ENCODE measurements at regions not wholly inside any gene's neighbourhood (a gene's known extent, or its start where the extent isn't known, plus 50 kb on each side); places are given as distances from the start of the nearest gene placed in this dataset.
"Not testable (repeated sequence)": the region's sequence is repeated elsewhere in the genome, so short reads cannot be mapped to it uniquely, and the experiment has no call there.

DNA sequence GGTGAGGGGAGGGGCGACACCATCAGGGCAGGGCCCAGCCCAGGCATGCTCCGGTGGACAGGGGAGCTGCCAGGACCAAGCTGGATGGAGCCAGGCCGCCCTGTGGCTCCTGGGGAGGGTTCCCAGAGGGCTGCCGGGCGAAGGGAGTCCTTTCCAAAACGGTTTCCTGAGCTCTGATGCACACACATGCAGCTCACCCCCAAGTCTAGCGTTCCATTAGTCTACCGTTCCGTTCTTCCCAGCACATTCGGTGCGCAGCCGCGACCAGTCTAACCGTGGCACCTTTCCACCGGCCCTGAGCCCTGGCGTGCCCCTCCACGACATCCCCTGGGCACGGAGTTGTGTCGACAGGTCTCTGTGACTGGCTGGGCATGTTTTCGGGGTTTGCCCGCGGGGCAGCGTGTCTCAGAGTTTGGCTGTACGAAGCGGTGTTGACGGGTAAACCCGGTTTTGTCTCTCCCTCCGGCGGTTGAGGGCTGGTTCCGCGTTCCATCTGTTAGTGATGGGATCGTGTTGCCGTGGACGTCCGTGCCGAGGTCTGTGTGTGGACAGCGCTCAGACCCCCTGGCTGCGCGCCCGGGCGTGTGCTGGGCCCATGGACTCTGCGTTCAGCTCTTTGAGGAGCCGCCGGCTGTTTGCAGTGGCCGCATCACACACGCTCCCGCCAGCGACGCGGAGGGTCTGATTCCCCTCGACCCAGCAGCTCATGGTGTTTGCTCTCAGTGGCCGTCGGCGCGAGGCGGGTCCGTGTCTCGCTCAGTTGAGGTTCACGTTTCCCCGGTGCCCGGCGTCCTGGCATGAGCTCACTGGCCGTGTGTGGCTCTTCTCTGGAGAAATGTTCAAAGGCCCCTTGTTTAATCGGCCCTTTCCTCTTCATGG, 121.2 kb downstream of the IGLL1 start (continued):
- TF ChIP-seq RNF2 (IDR thresholded peaks at IDR 0.05; ENCODE audit: borderline replicate concordance, low read depth): no peak
- no peak for TF ChIP-seq FOSL2 (IDR thresholded peaks at IDR 0.05)
- TF ChIP-seq FOSL2 (CRISPR knock-in tag; IDR thresholded peaks at IDR 0.05): no peak
- TF ChIP-seq MAZ (IDR thresholded peaks at IDR 0.05; ENCODE audit: borderline replicate concordance, low read depth, low read length): no peak
- TF ChIP-seq HOXA7 (CRISPR knock-in tag; IDR thresholded peaks at IDR 0.05): no peak
- TF ChIP-seq FOXS1 (CRISPR knock-in tag; IDR thresholded peaks at IDR 0.05): no peak
- TF ChIP-seq EP300 (IDR thresholded peaks at IDR 0.05): no peak

DNA sequence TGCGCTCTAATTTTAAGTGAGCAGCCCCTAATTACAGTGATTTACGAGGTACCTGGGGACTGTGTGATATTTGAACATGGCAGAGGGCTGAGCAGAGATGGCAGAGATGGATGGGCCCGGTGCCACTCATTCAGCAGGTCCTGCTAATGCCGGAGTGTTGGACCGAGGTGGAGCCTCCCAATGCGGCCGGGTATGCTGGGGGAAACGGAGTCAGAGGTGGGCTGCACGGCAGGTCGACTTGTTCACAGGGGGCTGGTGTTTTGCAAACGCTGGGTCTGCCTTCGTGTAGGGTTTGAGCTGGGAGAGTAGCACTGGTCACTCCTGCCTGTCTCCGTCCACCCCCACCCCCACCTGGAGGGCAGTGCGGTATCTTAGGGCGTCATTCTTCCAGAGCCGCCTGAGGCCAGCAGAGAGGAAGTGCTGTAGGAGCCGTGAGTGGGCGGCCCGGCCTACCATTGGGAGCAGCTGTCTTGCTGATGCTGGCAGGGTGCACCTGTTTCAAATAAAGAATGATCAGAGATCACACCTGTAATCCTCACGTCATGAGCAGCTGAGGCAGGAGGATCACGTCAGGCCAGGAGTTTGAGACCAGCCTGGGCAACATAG, 122.6 kb downstream of the IGLL1 start:
- no peak for FAIRE-seq
- H3K4me1 ChIP-seq: no peaks in the 10 kb centered on the region
- TF ChIP-seq MAFK (IDR thresholded peaks at IDR 0.05; ENCODE audit: partially characterized antibody) (no peak), MYC (IDR thresholded peaks at IDR 0.05; ENCODE audit: borderline replicate concordance, low read length) (no peak), NFE2L2 (conservative IDR thresholded peaks at IDR 0.05; ENCODE audit: low read length) (no peak), SMC3 (IDR thresholded peaks at IDR 0.05) (no peak)
- no peak overlapping the region for H3K4me3 ChIP-seq
- CTCF ChIA-PET: interaction anchor here (1.2 kb wide), 1 partner anchor 76 kb away, joined by 3 read pairs; no protein-coding TSS in a partner anchor
- POLR2A ChIA-PET: no interaction called here
- ATAC-seq: no peak
- no peak for DNase-seq (ENCODE audit: low read depth in 1 of 2, low spot score in 1 of 2)
- WGBS (ENCODE audit: missing lambda C conversion rate): 89% methylated on average over 16 of the region's 21 CpGs
- H3K4me2 ChIP-seq: no peak overlapping the region
- no peaks in the 10 kb centered on the region for H3K9me3 ChIP-seq
- H3K27ac ChIP-seq: no peak overlapping the region

DNA sequence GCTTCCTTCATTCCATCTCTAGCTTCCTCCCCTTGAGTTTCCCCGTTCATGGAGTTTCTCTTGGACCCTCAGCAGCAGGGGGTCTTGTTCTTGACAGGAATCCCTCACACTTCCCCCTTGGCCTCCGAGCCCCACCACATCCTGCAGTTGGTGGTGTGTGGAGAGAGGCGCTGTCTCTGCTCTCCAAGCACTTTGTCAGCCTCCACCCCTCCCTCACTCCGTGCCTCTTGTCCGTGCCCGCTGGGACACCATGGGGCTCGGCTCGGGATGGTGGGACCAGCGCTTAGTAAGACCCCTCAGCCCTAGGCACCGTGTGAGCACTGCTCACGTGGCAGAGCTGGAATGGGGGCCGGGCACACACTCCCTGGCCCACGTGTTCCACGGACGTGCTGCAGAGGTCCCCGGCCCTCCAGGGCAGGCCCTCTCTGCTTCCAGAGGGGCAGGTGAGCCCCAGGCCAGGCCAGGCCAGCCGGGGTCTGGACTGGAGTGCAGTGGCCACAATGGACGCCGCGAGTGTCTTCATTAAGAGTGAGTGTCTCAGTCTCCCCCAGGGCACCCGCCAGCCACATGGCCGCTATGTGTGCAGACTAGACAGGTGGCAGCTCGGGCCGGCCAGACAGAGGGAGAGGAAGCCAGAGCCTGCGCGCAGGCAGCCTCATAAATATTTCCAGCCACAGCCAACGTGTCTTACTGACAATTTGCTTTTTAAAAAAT, 123.3 kb downstream of the IGLL1 start:
- DNase-seq (ENCODE audit: low read depth in 1 of 2, low spot score in 1 of 2); H3K4me2 ChIP-seq; ATAC-seq; FAIRE-seq; H3K9me3 ChIP-seq; H3K27ac ChIP-seq; POLR2A ChIA-PET; H3K4me1 ChIP-seq; H3K4me3 ChIP-seq: not testable (repeated sequence)
- WGBS (ENCODE audit: missing lambda C conversion rate): 88% methylated on average over 9 of the region's 27 CpGs
- CTCF ChIA-PET: interaction anchor here (1.2 kb wide), 1 partner anchor 77 kb away, joined by 3 read pairs; no protein-coding TSS in a partner anchor

DNA sequence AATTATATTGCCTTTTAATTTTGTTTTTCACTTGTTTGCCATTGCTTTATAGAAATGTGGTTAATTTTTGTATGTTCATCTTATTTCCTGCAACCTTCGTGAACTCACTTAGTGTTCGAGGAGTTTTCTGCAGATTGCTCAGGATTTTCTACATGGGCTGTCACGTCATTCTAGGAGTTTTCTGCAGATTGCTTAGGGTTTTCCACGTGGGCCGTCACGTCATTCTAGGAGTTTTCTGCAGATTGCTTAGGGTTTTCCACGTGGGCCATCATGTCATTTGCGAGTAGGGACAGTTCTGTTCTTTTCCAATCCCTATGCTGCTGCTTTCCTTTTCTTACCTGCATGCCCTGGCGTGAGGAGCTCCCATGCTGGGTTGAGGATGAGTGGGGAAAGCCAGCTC, 125.7 kb downstream of the IGLL1 start:
- POLR2A ChIA-PET; H3K9me3 ChIP-seq; H3K27ac ChIP-seq; H3K4me2 ChIP-seq; CTCF ChIA-PET; H3K4me1 ChIP-seq; ATAC-seq; DNase-seq (ENCODE audit: low read depth in 1 of 2, low spot score in 1 of 2); H3K4me3 ChIP-seq; FAIRE-seq: not testable (repeated sequence)
- 79% methylated on average over 9 of the region's 9 CpGs for WGBS (ENCODE audit: missing lambda C conversion rate)

DNA sequence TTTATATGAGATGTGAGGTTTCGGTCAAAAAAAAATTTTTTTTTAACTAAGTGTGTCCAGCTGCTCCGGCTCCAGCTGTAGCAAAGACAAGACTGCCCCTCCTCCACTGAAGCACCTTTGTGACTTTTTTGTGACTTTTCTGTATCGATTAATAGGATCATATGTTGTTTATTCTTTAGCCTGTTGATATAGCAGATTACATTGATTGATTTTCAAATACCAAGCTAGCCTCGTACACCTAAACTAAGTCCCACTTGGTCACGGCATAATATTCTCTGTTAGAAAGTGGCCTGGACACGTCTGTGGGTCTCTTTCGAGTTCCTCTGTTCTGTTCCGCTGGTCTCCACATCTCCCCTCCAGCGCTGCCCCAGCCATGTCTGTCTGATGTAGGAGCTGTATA, 126.8 kb downstream of the IGLL1 start:
- Histone ChIP-seq H3K4me2 (no peak overlapping the region), H3K27ac (no peak overlapping the region), H3K9me3 (no peaks in the 10 kb centered on the region), H3K4me3 (no peak overlapping the region), H3K4me1 (no peaks in the 10 kb centered on the region)
- 85% methylated on average over 9 of the region's 9 CpGs for WGBS (ENCODE audit: missing lambda C conversion rate)
- ATAC-seq (no peak), FAIRE-seq (no peak), DNase-seq (ENCODE audit: low read depth in 1 of 2, low spot score in 1 of 2) (no peak)
- ChIA-PET POLR2A (no interaction called here), CTCF (no interaction called here)
- TF ChIP-seq NFE2L2 (conservative IDR thresholded peaks at IDR 0.05; ENCODE audit: low read length) (no peak), KDM5A (IDR thresholded peaks at IDR 0.05) (no peak), NPAS2 (CRISPR knock-in tag; IDR thresholded peaks at IDR 0.05; ENCODE audit: borderline replicate concordance) (no peak), EHMT2 (IDR thresholded peaks at IDR 0.05; ENCODE audit: low read depth) (no peak), RFX5 (IDR thresholded peaks at IDR 0.05) (no peak), ZC3H11A (IDR thresholded peaks at IDR 0.05) (no peak), HOXB5 (CRISPR knock-in tag; IDR thresholded peaks at IDR 0.05) (no peak), FOSB (CRISPR knock-in tag; IDR thresholded peaks at IDR 0.05) (no peak), NR3C1 (IDR thresholded peaks at IDR 0.05) (no peak), HOXB13 (CRISPR knock-in tag; IDR thresholded peaks at IDR 0.05; ENCODE audit: low read depth) (no peak)
- TF ChIP-seq, protein P1, sequence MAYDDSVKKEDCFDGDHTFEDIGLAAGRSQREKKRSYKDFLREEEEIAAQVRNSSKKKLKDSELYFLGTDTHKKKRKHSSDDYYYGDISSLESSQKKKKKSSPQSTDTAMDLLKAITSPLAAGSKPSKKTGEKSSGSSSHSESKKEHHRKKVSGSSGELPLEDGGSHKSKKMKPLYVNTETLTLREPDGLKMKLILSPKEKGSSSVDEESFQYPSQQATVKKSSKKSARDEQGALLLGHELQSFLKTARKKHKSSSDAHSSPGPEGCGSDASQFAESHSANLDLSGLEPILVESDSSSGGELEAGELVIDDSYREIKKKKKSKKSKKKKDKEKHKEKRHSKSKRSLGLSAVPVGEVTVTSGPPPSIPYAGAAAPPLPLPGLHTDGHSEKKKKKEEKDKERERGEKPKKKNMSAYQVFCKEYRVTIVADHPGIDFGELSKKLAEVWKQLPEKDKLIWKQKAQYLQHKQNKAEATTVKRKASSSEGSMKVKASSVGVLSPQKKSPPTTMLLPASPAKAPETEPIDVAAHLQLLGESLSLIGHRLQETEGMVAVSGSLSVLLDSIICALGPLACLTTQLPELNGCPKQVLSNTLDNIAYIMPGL (CRISPR knock-in tag; IDR thresholded peaks at IDR 0.05; ENCODE audit: borderline replicate concordance): no peak
- TF ChIP-seq, protein P2, sequence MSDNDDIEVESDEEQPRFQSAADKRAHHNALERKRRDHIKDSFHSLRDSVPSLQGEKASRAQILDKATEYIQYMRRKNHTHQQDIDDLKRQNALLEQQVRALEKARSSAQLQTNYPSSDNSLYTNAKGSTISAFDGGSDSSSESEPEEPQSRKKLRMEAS (IDR thresholded peaks at IDR 0.05): no peak
- TF ChIP-seq, protein P3, sequence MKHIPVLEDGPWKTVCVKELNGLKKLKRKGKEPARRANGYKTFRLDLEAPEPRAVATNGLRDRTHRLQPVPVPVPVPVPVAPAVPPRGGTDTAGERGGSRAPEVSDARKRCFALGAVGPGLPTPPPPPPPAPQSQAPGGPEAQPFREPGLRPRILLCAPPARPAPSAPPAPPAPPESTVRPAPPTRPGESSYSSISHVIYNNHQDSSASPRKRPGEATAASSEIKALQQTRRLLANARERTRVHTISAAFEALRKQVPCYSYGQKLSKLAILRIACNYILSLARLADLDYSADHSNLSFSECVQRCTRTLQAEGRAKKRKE (CRISPR knock-in tag; IDR thresholded peaks at IDR 0.05; ENCODE audit: low read depth): no peak
- TF ChIP-seq, protein P4, sequence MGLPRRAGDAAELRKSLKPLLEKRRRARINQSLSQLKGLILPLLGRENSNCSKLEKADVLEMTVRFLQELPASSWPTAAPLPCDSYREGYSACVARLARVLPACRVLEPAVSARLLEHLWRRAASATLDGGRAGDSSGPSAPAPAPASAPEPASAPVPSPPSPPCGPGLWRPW (IDR thresholded peaks at IDR 0.05): no peak

All from A549 (cell line).